ENCODE measurements at regions not wholly inside any gene's neighbourhood (a gene's known extent, or its start where the extent isn't known, plus 50 kb on each side); places are given as distances from the start of the nearest gene placed in this dataset.

GRCh38 chr11:13090228-13090708, 81.2 kb downstream of the RASSF10 start:
- TF ChIP-seq TAF1 (IDR thresholded peaks at IDR 0.05; ENCODE audit: borderline replicate concordance, insufficient read depth, low read length) (no peak), POLR2AphosphoS5 (IDR thresholded peaks at IDR 0.05; ENCODE audit: low read depth, low read length) (no peak), FOXP2 (optimal IDR thresholded peaks at IDR 0.05; ENCODE audit: borderline replicate concordance, extremely low read depth, extremely low read length, insufficient read depth) (no peak), REST (IDR thresholded peaks at IDR 0.05; ENCODE audit: insufficient read depth in 1 of 2, low read depth in 2 of 2, low read length in 2 of 2) (no peak), SIN3A (IDR thresholded peaks at IDR 0.05; ENCODE audit: borderline replicate concordance, insufficient read depth, low read length) (no peak)

GRCh38 chr11:13091373-13091772, 82.3 kb downstream of the RASSF10 start:
- TF ChIP-seq SIN3A (IDR thresholded peaks at IDR 0.05; ENCODE audit: borderline replicate concordance, insufficient read depth, low read length) (no peak), FOXP2 (optimal IDR thresholded peaks at IDR 0.05; ENCODE audit: borderline replicate concordance, extremely low read depth, extremely low read length, insufficient read depth) (no peak), TAF1 (IDR thresholded peaks at IDR 0.05; ENCODE audit: borderline replicate concordance, insufficient read depth, low read length) (no peak), REST (IDR thresholded peaks at IDR 0.05; ENCODE audit: insufficient read depth in 1 of 2, low read depth in 2 of 2, low read length in 2 of 2) (no peak), POLR2AphosphoS5 (IDR thresholded peaks at IDR 0.05; ENCODE audit: low read depth, low read length) (no peak)

GRCh38 chr11:13091804-13092203, 82.7 kb downstream of the RASSF10 start:
- no peak for TF ChIP-seq FOXP2 (optimal IDR thresholded peaks at IDR 0.05; ENCODE audit: borderline replicate concordance, extremely low read depth, extremely low read length, insufficient read depth)
- TF ChIP-seq SIN3A (IDR thresholded peaks at IDR 0.05; ENCODE audit: borderline replicate concordance, insufficient read depth, low read length) = no peak
- TF ChIP-seq POLR2AphosphoS5 (IDR thresholded peaks at IDR 0.05; ENCODE audit: low read depth, low read length) = no peak
- no peak for TF ChIP-seq TAF1 (IDR thresholded peaks at IDR 0.05; ENCODE audit: borderline replicate concordance, insufficient read depth, low read length)

GRCh38 chr11:13094930-13095687, 86.0 kb downstream of the RASSF10 start:
- TF ChIP-seq TAF1 (IDR thresholded peaks at IDR 0.05; ENCODE audit: borderline replicate concordance, insufficient read depth, low read length) (no peak), REST (IDR thresholded peaks at IDR 0.05; ENCODE audit: insufficient read depth in 1 of 2, low read depth in 2 of 2, low read length in 2 of 2) (no peak), FOXP2 (optimal IDR thresholded peaks at IDR 0.05; ENCODE audit: borderline replicate concordance, extremely low read depth, extremely low read length, insufficient read depth) (no peak), SIN3A (IDR thresholded peaks at IDR 0.05; ENCODE audit: borderline replicate concordance, insufficient read depth, low read length) (no peak), POLR2AphosphoS5 (IDR thresholded peaks at IDR 0.05; ENCODE audit: low read depth, low read length) (no peak)

GRCh38 chr11:13098063-13098462, 88.9 kb downstream of the RASSF10 start:
- TF ChIP-seq REST (IDR thresholded peaks at IDR 0.05; ENCODE audit: insufficient read depth in 1 of 2, low read depth in 2 of 2, low read length in 2 of 2) = no peak
